ENCODE measurements at regions not wholly inside any gene's neighbourhood (a gene's known extent, or its start where the extent isn't known, plus 50 kb on each side); places are given as distances from the start of the nearest gene placed in this dataset.
"Not testable (repeated sequence)": the region's sequence is repeated elsewhere in the genome, so short reads cannot be mapped to it uniquely, and the experiment has no call there.

DNA sequence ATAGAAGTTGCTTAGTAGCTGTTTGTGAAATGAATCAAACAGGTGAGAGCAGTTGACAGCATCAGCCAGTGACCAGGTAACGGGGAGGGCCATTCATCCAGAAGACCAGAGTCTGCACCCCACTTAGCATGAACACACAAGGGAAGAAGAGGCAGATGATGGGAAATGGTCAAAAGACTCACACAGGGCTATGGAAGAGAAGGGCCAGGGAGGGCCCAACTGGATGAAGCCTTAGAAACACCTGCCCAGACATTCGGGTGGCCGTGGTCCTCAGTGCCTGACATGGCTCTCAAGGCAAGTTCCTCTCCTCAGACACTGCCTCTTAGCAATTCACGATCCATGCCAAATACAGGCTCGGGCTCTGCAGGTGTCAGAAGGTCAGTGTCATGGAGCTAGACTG is 354.1 kb downstream of the TCERG1L start:
- FAIRE-seq, result no peak
- no peak for DNase-seq (ENCODE audit: low spot score)

DNA sequence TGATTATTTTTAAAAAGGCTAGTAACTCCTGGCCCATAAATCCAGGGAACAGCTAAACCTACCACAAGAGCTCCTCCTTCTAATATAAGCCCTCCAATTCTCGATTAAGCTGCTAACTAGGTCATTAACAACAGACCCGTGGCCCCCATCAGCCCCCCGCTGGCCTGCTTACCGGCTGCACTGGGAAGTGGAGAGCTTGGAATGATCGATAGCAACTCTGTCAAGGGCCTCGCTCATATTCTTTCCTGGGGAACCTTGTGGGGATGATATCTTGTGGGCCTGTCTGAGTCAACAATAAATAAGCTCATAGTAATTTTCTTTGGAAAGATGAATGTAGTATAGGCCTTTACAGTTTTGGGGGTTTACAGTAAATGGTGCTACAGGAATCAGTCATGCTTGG is 353.5 kb downstream of the TCERG1L start:
- FAIRE-seq, result no peak
- DNase-seq (ENCODE audit: low spot score), result no peak

DNA sequence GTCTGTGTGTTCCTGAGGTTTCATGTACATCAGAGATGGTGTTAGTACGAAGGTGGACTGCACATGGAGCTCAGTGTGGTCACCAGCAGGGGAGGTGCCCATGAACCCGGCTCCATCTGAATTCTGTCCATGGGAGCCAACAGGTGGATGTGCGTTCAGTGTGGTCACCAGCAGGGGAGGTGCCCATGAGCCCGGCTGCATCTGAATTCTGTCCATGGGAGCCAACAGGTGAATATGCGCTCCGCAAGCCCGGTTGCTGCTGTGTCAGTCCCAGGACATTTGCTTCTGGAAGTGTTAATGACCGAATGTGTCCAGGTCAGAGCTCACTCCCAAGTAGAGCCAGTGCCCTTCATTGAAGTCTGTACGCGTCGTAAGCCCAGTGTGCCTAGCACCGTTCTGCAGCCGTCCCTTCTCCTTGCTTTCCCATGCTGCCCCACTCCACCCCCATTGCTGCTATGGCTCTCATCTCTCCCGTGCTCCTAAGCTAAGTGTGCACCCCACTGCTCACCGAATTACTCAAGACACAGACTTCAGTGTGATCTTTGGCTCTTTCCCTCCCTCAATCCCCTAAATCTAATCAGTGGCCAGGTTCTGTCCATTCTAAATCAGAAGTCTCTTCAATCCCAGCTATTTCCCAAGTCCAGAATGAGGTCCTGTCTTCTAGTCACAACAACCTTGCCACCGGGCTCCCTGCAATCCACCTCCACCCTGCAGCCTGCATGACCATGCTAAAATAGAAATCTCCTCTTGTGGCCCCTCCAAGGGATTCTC is 352.4 kb downstream of the TCERG1L start:
- FAIRE-seq (no peak), DNase-seq (ENCODE audit: low spot score) (no peak)

DNA sequence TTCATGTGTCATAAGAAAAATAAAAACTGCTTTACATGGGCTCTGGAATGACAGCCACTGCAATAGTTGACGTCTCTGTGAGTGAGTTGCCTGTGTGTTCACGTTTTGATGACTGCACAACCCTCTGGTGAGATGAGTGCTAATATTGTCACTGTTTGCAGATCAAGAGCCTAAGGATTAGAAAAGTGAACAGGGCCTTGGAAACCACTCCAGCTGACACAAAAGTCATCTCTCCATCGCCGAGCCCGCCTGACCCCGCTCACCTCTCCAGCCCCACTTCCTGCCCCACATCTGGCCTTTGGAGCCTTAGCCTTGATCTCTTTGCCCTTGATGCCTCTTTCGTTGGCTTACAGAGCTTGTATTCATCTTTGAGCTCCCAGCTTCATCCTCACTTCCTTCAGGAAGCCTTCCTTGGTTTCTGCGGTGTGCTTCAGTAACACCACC is 351.7 kb downstream of the TCERG1L start:
- FAIRE-seq (no peak), DNase-seq (ENCODE audit: low spot score) (no peak)

DNA sequence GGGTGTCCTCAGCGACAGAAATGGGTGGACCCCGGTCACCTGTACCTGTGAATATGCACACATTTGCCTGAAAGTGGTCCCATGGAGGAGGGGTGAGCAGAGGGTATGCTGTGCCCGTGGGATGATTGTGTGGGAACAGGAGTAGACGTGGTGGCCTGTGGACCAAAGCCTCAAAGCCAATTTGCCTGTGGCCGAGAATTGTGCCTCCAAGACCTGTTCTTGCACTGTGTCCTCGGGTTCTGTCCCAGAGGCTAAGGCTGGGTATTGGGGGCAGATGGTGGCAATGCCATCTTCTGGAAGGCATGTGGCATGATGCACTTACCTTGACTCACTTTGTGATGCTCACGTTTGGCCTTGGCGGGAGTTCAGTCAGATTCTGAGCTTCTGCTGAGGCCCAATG is 351.0 kb downstream of the TCERG1L start:
- no peak for FAIRE-seq
- no peak for DNase-seq (ENCODE audit: low spot score)

DNA sequence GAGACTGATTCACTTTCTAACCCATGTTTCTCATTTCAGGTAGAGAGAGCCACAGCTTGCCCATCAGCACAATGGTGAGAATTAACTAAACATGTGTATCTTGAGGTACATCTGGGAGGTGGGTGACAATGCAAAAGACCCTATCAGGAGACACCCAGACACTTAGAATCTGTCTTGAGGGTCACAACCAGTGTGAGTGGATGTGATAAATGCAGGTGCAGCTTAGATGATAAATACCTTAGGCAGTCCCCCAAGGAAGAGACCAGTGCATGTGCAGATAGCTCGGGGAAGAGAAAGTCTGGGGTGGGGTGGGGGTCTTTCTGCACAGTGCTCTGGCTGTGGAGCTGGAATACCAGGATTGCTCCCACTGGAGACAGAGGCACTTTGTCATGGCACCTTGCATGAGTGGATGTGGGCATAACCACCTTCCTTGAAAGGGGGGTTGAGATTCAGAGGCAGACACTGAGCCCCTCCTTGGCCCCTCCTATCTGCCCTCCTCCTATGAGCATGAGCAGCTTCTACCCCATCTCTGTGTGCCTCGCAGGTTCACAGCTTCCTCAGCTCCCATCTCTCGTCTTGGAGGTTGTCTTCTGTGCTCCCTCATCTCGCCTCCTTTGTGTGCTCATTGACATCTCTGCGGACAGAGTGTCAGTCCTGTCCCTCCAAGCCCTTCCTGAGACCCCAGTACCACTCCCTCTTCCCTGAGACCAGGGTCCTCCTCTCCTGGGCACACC is 349.8 kb downstream of the TCERG1L start:
- FAIRE-seq (no peak), DNase-seq (ENCODE audit: low spot score) (no peak)

DNA sequence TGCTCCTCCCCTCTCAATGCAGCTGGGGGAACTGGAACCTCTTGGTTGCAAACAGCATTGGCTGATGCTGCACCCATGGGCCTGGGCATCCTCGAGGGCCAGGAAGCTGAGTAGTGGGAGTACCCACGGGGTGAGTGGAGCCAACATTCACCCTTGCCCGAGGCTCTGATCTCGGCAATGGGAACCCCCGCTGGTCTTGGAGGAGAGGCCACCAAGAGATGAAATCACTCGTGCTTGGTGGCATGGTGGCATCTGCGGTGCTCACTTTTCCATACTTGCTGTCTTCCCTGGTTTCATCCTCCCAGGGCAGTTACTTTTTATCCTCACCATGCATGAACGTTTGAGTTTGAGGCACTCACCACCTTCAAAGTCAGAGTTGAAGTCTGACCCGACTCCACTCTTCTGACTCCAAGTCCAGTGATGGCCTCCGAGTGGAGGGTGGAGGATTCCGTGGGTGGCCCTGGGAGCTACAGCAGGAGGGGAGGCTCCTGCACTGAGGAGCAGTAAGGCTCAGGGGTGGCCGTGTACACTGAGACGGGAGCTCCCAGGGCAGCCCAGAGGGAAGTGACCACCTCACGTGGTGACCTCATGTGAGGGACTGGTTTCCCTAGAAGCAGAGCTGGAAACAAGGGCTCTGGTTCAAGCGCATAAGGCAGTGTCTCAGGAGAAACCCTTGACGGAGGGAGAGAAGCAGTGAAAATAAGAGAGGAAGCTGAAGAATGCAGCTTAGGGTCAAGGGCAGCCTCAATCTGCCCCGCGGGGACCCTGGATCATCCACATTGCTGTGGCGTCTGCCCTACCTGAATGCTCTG is 349.1 kb downstream of the TCERG1L start:
- no peak for DNase-seq (ENCODE audit: low spot score)
- no peak for FAIRE-seq

DNA sequence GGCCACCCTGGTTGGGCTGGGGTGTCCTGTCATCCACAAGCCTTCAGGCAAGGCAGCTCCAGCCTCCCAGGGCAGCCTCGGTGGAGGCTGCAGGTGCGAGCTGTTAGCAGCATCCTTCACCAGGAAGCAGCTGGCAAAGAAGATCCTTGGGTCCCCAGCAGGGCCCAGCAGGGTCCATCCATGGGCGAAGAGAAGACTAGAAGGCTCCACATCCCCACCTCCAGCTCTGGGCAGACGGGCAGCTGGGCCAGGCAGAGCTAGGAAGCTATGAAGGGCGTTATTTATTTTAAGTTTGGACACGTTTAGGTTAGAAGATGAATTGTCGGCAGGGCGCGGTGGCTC is 348.5 kb downstream of the TCERG1L start:
- FAIRE-seq, result no peak
- DNase-seq (ENCODE audit: low spot score), result no peak

DNA sequence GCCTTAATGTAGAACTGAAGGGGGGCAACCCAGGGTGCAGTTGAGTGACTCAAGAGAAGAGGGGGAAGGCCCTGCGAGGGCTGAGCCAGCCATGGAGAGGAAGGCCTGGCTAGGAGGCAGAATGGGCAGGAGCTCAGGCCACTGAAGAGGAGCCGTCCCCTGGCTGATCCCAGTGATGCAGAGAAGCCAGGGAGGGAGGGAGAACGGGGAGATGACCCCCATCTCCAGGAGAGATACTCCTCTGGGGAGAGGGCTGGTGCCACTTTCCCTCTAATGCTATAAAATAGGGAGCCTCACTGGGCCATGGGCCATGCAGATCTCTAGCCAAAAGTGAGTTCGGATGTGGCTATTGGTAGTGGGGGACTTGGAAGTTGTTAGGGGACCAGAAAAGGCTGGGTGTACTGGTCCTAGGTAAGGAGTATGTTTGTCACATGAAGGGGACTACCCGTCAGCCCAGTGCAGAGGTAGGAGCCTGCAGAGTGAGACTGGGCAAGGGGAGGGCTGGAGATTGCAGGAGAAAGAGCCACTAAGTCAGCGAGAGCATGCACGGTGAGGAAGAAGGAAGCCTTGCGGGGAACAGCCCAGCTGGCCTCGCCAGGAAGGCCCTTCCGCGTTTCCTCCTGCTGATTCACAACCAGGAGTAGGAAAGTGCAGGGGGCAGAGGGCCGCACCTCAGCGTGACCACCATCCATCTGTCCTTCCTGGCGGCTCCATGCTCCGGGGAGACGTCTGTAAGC is 347.6 kb downstream of the TCERG1L start:
- FAIRE-seq (no peak), DNase-seq (ENCODE audit: low spot score) (no peak)

DNA sequence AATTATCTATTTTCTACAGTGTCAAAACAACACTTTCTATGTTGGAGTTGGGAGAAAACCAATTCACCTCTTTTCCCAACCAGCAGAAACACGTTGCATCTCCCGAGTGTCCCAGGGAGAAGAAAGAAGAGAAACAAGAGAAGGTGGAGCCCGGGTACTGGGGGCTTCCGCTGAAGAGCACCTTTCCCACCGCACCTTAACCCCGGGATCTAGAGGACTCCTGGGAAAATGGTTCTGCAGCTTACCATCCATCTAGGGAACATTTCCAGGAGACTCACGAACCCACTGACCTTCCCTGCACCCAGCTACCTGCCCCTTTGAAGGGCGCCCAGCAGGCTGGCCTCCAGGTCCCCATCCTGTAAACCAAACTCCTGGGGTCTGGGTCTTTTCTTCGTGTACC is 346.8 kb downstream of the TCERG1L start:
- DNase-seq (ENCODE audit: low spot score) (no peak), FAIRE-seq (no peak)

DNA sequence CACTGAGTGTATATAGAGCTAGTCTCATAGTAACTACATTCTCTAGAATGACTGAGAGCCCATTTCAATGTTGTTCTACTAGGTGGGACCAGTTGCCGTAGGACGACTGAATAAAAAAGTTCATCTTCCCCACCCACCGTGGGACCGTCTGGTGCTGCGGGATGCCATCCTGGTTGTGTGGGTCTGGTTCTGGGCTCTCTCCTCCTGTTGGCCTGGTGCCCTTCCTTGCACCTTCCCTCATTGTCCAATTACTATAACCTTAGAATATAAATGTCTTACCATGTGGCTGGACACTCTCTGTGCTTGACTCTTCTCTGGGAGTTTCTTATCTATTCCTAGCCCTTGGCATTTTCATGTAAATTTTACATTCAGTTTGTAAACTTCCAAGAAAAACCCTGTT is 344.4 kb downstream of the TCERG1L start:
- FAIRE-seq, result no peak
- no peak for DNase-seq (ENCODE audit: low spot score)

DNA sequence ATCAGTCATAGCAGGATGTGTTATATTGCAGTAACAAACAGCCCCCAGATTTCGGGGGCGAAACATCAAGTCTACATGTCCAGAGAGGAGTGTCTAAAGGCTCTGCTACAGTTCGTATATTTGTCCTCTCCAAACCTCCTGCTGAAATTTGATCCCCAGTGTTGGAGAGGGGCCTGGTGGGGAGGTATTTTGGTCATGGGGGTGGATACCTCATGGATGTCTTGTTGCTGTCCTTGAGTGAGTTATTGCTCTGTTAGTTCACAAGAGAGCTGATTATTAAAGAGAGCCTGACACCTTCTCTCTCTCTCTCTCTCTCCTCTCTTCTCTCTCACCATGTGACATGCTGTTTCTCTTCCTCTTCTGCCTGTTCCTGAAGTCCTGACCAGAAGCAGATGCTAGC is 343.7 kb downstream of the TCERG1L start:
- DNase-seq (ENCODE audit: low spot score), result no peak
- no peak for FAIRE-seq

DNA sequence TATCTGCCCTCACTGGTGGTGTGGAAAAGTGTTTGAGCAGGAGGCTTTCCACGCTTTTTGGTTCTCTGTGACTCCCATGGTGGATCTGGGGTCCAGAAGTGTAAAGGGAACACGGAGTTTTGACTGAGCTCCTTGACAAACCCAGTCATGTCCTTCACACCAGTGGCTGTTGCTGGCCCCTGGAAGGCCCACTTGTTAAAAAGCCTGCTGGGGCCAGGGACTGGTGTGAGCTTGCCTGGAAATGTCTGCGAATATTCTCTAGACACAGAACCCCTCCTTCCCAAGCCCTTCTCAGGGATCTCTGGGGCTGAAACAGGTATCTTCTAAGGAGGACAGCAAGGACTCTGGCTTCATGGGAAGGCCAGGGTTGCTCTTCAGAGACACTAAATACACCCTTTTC is 343.0 kb downstream of the TCERG1L start:
- FAIRE-seq (no peak), DNase-seq (ENCODE audit: low spot score) (no peak)

DNA sequence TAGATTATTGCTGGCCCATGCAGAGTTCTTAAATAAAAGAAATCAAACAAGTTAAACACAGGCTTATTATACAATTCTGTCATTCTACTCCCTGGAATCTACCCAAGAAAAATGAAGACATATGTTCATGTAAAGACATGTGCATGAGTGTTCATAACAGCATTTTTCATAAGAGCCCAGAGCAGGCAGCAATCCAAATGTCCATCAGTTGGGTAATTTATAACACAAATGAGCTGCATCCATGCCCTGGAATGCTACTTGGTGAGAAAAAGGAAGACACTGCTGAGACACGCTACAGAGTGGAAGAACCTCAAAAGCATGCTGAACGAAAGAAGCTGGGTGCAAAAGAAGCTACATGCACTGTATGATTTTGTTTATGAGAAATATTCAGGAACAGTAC is 342.6 kb downstream of the TCERG1L start:
- no peak for DNase-seq (ENCODE audit: low spot score)
- FAIRE-seq, result no peak

DNA sequence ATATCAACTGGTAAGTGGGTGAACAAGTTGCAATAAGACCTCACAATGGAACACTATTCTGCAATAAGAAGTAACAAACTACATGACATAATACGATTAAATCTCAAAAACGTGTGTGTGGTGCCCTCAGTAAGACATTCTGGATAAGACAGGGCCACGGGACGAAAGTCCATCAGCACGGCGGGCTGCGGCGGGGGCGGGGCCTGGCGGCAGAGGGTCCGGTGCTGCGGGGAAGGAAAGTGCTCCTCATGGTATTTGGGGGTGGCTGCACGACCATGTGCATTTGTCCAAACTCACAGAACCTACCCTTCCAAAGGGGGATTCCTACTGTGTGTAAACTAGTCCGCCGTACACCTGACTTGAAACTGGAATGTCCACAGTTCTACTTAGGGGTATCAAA is 341.8 kb downstream of the TCERG1L start:
- no peak for FAIRE-seq
- DNase-seq (ENCODE audit: low spot score), result no peak

DNA sequence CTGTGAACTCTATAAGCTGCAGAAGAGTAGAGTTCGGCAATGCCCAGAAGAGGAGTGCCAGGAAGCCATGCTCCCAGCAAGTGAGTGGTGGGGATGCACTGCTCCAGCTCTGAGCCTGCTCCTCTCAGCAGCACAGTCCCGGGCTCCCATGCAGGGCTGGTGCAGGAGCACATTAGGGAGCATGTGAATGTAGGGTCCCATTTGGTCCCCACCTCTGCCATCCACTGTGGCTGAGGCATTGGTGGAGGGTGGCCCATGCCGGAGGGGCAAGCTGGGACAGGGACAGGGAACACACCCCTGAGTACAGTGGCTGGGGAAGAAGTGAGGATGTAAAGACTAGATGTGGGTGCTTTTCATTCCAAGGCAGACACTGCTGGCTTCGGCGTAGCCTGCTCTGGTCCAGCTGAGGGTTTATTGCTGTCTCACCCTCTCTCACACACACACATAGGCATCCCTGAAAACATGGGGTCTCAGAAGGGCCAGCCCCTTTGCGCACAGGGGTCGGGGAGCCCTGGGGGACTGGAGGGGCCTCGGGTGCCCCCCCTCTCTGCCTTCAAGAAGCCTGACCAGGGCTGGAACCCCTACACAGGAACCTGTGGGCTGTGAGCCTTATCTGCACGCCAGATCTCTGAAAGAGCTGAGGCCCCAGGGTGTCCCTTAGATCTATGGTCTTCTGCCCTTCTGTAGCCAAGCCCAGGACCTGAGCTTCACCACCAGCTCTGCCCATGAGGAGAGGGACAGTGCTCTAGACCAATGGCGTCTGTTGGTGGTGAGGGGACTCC is 341.0 kb downstream of the TCERG1L start:
- no peak for FAIRE-seq

DNA sequence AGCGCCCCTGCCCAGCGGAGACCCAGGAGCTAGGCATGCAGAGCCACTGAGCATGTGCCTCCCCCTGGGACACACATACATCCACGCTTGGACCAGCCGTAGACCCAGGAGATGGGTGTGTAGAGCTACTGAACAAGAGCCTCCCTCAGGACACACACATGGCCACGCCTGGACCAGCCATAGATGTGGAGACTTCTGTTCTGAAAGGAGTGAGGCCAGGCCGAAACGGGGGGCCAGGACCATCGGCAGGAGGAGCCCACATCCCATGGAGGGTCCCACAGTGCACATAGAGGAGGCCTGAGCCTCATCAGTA is 340.4 kb downstream of the TCERG1L start:
- FAIRE-seq (no peak), DNase-seq (ENCODE audit: low spot score) (no peak)

More for the DNA sequence above, 341.0 kb downstream of the TCERG1L start:
- no peak for DNase-seq (ENCODE audit: low spot score)

DNA sequence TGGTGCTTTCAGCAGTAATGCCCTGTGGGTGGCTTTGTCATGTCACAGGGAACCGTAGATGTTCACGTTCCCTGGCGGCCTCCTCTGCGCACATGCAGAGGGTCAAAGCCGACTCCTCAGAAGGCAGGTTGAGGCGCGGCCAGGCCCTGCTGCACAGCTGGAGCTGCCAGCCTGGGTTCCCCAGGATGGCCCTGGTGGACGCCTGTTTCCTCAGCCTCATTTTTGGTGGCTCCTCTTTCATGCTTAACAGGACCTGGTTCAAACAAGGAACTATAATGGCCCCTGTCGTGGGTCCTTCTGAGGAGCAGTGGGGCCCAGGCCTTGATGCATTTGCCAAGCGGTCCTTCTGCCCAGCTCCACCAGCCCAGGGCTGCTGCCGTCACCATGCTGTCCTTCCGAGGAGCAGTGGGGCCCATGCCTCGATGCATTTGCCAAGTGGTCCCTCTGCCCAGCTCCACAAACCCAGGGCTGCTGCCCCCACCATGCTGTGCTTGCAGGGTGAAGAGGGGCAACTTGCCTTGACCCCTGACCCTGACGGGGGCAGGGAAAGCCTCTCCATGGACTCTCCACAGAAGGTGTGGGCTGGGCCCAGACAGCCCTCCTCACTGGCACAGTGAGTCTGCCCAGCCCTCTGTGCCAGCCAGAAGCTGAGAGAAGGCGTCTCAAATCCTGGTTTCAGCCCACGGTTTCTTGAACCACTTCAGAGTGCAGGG is 338.2 kb downstream of the TCERG1L start:
- DNase-seq (ENCODE audit: low spot score) (no peak), FAIRE-seq (no peak)

DNA sequence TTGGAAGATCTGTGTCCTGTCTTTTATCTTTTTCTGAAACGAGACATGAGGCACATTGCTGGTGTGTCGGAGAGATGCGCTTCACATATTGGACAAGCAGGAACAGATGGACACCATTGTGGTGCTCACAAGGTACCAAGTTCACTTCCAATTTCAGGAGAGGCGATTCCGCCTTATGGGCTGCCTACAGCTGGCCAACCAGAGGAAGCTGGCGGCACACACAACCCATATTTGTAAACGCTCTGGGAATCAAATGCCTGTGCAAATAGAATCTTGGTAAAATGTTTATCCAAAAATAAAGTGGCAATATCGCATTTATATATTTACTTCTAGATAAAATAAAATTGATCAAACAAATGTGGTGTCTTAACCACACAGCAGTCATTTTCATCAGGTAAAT is 337.4 kb downstream of the TCERG1L start:
- FAIRE-seq (no peak), DNase-seq (ENCODE audit: low spot score) (no peak)

DNA sequence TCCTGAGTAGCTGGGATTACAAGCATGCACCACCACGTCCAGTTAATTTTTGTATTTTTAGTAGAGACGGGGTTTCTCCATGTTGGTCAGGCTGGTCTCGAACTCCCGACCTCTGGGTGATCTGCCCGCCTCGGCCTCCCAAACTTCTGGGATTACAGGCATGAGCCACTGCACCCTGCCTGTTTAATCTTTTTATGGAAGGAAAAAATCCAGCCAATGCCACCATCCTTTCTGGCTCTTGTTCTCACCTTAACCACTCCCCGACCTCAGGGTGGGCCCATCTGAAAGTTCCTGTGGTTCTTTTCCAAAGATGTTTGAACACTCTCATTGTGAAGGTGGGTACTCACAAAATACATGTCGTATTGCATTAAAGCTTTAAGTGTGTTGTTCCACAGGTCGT is 336.2 kb downstream of the TCERG1L start:
- FAIRE-seq; DNase-seq (ENCODE audit: low spot score): not testable (repeated sequence)
